ENCODE measurements at regions not wholly inside any gene's neighbourhood (a gene's known extent, or its start where the extent isn't known, plus 50 kb on each side); places are given as distances from the start of the nearest gene placed in this dataset.

DNA sequence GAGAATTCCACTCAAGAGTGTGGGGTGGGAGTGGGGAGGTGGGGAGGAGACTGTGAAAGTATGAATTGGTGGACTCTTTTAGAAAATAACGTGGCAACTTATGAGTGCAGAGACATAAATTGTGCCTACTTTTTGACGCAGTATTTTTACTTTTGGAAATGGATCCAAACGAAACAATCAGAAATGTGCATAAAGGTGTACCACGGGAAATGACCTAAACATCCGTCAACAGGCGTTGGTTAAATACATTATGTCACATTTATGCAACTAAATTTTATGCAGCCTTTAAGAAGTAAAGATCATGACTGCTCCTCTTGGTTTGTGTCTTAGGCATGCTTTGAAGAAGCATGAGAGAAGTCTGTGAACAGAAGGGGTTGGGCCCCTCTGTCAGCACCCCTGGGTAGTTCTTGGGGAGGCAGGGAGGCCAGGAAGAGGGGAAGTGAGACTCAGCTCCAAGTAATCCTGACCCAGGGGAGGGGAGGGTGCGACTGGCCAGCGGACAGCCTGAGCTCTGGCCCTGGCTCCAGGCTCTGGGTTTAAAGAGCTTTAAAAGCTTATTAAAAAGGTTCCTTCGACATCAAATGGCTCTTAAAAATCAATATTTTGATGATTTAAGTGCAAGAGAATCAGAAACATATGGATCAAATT, 126.4 kb upstream of the HAAO start:
- TF ChIP-seq EZH2phosphoT487 (IDR thresholded peaks at IDR 0.05; ENCODE audit: borderline replicate concordance): no peak
- TF ChIP-seq, protein P1, sequence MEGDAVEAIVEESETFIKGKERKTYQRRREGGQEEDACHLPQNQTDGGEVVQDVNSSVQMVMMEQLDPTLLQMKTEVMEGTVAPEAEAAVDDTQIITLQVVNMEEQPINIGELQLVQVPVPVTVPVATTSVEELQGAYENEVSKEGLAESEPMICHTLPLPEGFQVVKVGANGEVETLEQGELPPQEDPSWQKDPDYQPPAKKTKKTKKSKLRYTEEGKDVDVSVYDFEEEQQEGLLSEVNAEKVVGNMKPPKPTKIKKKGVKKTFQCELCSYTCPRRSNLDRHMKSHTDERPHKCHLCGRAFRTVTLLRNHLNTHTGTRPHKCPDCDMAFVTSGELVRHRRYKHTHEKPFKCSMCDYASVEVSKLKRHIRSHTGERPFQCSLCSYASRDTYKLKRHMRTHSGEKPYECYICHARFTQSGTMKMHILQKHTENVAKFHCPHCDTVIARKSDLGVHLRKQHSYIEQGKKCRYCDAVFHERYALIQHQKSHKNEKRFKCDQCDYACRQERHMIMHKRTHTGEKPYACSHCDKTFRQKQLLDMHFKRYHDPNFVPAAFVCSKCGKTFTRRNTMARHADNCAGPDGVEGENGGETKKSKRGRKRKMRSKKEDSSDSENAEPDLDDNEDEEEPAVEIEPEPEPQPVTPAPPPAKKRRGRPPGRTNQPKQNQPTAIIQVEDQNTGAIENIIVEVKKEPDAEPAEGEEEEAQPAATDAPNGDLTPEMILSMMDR (conservative IDR thresholded peaks at IDR 0.05; ENCODE audit: low read length): no peak

DNA sequence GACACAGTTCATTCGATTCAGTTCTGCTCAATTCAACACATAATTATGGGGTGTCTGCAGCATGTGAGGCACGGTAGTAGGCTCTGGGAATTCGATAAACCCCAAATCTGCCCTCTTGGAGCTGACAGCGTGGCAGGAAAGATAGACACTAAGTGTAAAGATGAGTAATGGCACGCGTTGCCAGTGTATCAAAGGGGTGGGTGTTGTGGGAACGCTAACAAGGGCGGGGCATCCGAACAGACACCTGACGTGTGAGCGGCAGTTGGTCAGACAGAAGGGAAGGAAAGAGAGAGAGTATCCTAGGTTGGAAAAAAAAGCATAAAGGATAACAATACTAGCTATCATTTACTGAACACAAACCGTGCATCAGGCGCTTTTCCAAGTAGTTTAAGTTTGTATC, 125.7 kb upstream of the HAAO start:
- Histone ChIP-seq H2AFZ (ENCODE audit: low read length) (no peak overlapping the region), H3K4me1 (ENCODE audit: insufficient read depth, low read length, poor library complexity, severe bottlenecking) (no peaks in the 10 kb centered on the region), H3K4me2 (ENCODE audit: low read depth, low read length, poor library complexity, severe bottlenecking) (no peak overlapping the region), H4K20me1 (ENCODE audit: insufficient read depth, low read length, poor library complexity, severe bottlenecking) (no peaks in the 10 kb centered on the region), H3K36me3 (ENCODE audit: insufficient read depth, low read length) (no peaks in the 10 kb centered on the region), H3K79me2 (ENCODE audit: insufficient read depth, low read length) (no peaks in the 10 kb centered on the region), H3K9ac (ENCODE audit: low read depth, low read length, poor library complexity, severe bottlenecking) (no peak overlapping the region), H3K9me3 (ENCODE audit: insufficient read depth, low read depth, low read length) (no peaks in the 10 kb centered on the region), H3K27me3 (ENCODE audit: insufficient read depth, low read length, poor library complexity, severe bottlenecking) (no peaks in the 10 kb centered on the region), H3K9me2 (replicated peaks; ENCODE audit: low read depth, low read length) (no peaks in the 10 kb centered on the region), H3F3A (ENCODE audit: low read depth) (no peaks in the 10 kb centered on the region), H3K4me3 (ENCODE audit: low read length, poor library complexity, severe bottlenecking) (no peak overlapping the region)
- TF ChIP-seq, protein P1 (conservative IDR thresholded peaks at IDR 0.05; ENCODE audit: low read length): no peak
- TF ChIP-seq EZH2phosphoT487 (IDR thresholded peaks at IDR 0.05; ENCODE audit: borderline replicate concordance): no peak

More for the DNA sequence above, 126.4 kb upstream of the HAAO start:
- Histone ChIP-seq H3K27me3 (ENCODE audit: insufficient read depth, low read length, poor library complexity, severe bottlenecking) (no peaks in the 10 kb centered on the region), H3F3A (ENCODE audit: low read depth) (no peaks in the 10 kb centered on the region), H3K9me3 (ENCODE audit: insufficient read depth, low read depth, low read length) (no peaks in the 10 kb centered on the region), H3K4me3 (ENCODE audit: low read length, poor library complexity, severe bottlenecking) (no peak overlapping the region), H3K9me2 (replicated peaks; ENCODE audit: low read depth, low read length) (no peaks in the 10 kb centered on the region), H3K9ac (ENCODE audit: low read depth, low read length, poor library complexity, severe bottlenecking) (no peak overlapping the region), H3K4me2 (ENCODE audit: low read depth, low read length, poor library complexity, severe bottlenecking) (no peak overlapping the region), H4K20me1 (ENCODE audit: insufficient read depth, low read length, poor library complexity, severe bottlenecking) (no peaks in the 10 kb centered on the region), H3K79me2 (ENCODE audit: insufficient read depth, low read length) (no peaks in the 10 kb centered on the region), H3K36me3 (ENCODE audit: insufficient read depth, low read length) (no peaks in the 10 kb centered on the region), H3K4me1 (ENCODE audit: insufficient read depth, low read length, poor library complexity, severe bottlenecking) (no peaks in the 10 kb centered on the region), H2AFZ (ENCODE audit: low read length) (no peak overlapping the region)

DNA sequence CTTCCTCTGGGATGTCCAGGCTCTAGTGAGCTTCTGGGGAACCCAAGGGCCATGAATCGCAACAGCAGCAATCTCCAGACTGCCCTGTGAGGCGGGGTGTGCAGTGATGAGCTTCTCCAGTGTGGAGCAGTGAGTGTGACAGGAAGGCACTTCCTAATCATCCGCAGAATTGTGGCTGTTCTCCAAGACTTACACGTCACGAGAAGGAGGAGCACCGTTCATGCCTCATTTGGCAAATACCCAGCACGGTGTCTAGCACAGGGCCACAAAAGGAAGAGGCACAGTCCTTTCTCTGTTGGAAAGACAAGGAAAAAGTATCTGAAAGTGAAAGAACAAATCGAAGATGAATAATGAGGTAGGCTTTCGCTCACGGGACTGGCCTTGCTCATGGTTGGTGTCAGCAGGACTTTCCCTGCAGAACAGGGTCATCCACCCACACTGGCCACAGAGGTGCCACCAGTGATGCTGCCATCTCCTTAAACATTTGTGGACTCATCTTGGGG, 125.1 kb upstream of the HAAO start:
- Histone ChIP-seq H3K4me2 (ENCODE audit: low read depth, low read length, poor library complexity, severe bottlenecking) (no peak overlapping the region), H2AFZ (ENCODE audit: low read length) (no peak overlapping the region), H3K9ac (ENCODE audit: low read depth, low read length, poor library complexity, severe bottlenecking) (no peak overlapping the region), H3K9me3 (ENCODE audit: insufficient read depth, low read depth, low read length) (no peaks in the 10 kb centered on the region), H3F3A (ENCODE audit: low read depth) (no peaks in the 10 kb centered on the region), H3K79me2 (ENCODE audit: insufficient read depth, low read length) (no peaks in the 10 kb centered on the region), H3K27me3 (ENCODE audit: insufficient read depth, low read length, poor library complexity, severe bottlenecking) (no peaks in the 10 kb centered on the region), H3K4me1 (ENCODE audit: insufficient read depth, low read length, poor library complexity, severe bottlenecking) (no peaks in the 10 kb centered on the region), H3K36me3 (ENCODE audit: insufficient read depth, low read length) (no peaks in the 10 kb centered on the region), H4K20me1 (ENCODE audit: insufficient read depth, low read length, poor library complexity, severe bottlenecking) (no peaks in the 10 kb centered on the region), H3K9me2 (replicated peaks; ENCODE audit: low read depth, low read length) (no peaks in the 10 kb centered on the region), H3K4me3 (ENCODE audit: low read length, poor library complexity, severe bottlenecking) (no peak overlapping the region)
- TF ChIP-seq EZH2phosphoT487 (IDR thresholded peaks at IDR 0.05; ENCODE audit: borderline replicate concordance): no peak

DNA sequence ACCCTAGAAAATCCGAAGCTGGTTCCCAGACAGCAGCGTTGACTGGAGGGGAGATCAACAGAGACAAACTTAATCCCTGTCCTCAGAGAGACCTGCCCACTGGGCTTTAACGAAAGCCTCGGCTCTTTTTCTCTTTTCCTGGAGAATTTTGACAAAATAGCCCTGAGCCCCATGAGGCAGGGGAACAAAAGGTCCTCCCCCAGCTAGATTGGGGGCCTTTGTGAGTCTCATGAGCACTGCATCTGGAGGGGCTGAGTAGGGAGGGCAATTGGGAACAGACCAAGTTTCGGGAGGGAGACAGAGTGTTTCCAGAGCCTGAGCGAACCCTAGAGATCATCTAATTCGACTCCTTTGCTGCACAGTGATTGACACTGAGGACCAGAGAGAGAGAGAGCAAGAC, 123.9 kb upstream of the HAAO start:
- Histone ChIP-seq H3K4me2 (ENCODE audit: low read depth, low read length, poor library complexity, severe bottlenecking) (no peak overlapping the region), H3F3A (ENCODE audit: low read depth) (no peaks in the 10 kb centered on the region), H3K4me3 (ENCODE audit: low read length, poor library complexity, severe bottlenecking) (no peak overlapping the region), H3K9me2 (replicated peaks; ENCODE audit: low read depth, low read length) (no peaks in the 10 kb centered on the region), H3K4me1 (ENCODE audit: insufficient read depth, low read length, poor library complexity, severe bottlenecking) (no peaks in the 10 kb centered on the region), H3K36me3 (ENCODE audit: insufficient read depth, low read length) (no peaks in the 10 kb centered on the region), H2AFZ (ENCODE audit: low read length) (no peak overlapping the region), H3K9ac (ENCODE audit: low read depth, low read length, poor library complexity, severe bottlenecking) (no peak overlapping the region), H3K9me3 (ENCODE audit: insufficient read depth, low read depth, low read length) (no peaks in the 10 kb centered on the region), H3K27me3 (ENCODE audit: insufficient read depth, low read length, poor library complexity, severe bottlenecking) (no peaks in the 10 kb centered on the region), H4K20me1 (ENCODE audit: insufficient read depth, low read length, poor library complexity, severe bottlenecking) (no peaks in the 10 kb centered on the region), H3K79me2 (ENCODE audit: insufficient read depth, low read length) (no peaks in the 10 kb centered on the region)
- TF ChIP-seq, protein P1 (conservative IDR thresholded peaks at IDR 0.05; ENCODE audit: low read length): no peak
- TF ChIP-seq EZH2phosphoT487 (IDR thresholded peaks at IDR 0.05; ENCODE audit: borderline replicate concordance): no peak

All from Loucy (cell line).